ENCODE measurements at regions not wholly inside any gene's neighbourhood (a gene's known extent, or its start where the extent isn't known, plus 50 kb on each side); places are given as distances from the start of the nearest gene placed in this dataset.
"Not testable (repeated sequence)": the region's sequence is repeated elsewhere in the genome, so short reads cannot be mapped to it uniquely, and the experiment has no call there.

- DNase-seq (ENCODE audit: low read depth), result no peak
Measured at GRCh38 chr1:195686764-195687163, 921.5 kb downstream of the KCNT2 start.

- DNase-seq (ENCODE audit: low read depth), result no peak
Measured at GRCh38 chr1:195664628-195665027, 943.6 kb downstream of the KCNT2 start.

DNA sequence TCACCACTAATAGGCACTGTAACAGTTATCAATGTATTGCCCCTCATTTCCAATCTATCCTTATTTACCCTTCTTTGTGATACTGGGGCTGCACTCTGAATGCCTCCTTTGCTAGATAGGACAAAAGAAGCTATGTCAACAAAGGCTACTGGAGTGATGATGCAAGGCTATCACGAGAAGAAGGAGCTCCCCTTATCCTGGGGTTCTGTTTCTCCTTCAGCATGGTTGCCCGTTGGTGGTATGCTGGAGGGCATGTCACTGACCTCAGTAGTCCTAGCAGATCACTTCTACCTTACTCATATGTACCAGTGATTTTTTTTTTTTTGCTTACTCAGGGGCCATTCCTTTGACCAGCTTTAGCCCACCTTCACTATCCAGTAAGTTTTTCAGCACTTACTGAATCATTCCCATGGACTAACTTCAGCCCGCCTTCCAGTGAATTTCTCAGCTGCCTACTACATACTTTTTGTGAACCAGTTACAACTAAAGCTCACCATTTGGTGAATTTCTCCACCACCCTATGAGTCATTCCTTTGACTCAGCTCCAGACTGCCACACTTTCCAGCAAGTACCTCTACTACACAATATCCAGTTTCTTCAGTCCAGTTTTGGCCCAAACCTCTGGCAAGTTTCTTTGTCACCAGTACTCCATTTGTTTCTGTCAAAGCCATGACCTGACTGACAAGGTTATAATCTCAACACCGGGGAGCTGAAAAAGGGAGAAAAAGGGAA, 944.5 kb downstream of the KCNT2 start:
- DNase-seq (ENCODE audit: low read depth), result no peak

DNA sequence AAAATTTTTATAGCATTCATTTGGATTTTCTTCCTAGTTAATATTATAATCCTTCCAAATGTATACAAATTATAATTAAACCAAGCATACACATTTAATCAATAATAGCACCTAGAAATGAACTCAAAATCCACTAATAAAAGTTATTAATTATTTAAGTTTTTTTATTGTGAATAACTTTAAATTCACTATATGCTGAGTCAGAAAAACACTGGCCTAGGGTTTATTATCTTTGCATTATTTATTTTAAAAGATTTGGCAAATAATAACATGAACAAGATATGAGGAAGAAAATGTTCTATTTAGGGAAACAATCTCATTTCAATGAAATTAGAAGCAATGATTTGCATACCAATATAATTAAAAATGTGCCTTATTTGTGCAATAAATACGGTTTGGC, 951.5 kb downstream of the KCNT2 start:
- DNase-seq (ENCODE audit: low read depth), result no peak

GRCh38 chr1:195648875-195649274, 959.4 kb downstream of the KCNT2 start:
- not testable (repeated sequence) for DNase-seq (ENCODE audit: low read depth)

DNA sequence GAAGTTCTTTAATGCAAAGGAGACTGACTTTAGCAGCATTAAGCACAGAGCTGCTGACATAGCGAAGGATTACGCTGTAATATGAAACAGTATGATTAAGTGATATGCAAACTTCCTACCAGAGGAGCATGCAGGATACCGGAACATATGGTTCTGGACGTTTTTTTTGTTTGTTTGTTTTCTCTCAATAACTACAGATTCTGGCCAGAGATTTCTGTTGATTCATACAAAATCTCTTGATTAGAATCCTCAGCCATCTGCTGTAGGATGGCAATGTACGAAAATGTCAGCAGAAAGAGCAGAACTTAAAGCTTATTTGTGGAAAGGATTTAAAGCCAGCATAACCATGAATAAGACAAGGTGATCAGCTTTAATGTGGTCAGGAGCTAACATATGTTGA, 970.7 kb downstream of the KCNT2 start:
- DNase-seq (ENCODE audit: low read depth), result no peak

DNA sequence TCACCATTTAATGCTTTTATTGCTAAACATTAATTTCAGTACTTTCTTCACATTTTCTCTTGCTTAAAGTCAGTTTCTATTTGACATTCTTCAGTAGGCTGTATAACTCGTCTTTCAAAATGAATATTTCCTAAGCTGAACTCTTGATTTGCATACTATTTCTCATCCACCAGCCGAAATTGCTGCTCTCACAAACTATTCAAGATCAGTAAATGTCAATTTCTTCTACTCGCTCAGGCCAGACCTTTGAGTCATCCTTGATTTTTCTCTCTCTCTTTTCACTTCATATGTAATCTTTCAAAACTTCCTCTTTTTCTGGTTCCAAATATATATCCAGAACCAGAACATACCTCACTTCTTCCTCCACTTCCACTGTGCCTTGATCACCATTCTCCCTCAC, 990.0 kb downstream of the KCNT2 start:
- DNase-seq (ENCODE audit: low read depth), result no peak

DNA sequence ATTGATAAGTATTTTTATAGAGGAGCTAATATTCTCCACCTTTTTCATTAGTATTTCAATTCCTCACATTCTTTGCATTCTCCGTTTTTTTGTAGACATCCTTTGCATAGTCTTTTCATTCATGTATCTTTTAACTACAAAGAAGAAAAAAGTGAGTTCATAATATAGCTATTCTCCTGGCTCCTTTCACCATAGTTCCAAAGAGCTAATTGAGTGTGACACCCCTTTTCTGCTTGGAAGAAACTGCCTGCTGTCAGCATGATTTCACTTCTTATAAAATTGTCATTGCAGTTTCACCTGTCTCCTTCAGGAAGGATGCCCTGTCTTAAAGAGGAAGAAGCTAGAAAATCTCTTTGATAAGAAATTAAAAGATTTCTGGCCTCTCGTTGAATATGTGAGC, 991.1 kb downstream of the KCNT2 start:
- DNase-seq (ENCODE audit: low read depth), result no peak

GRCh38 chr1:195608883-195609282, 999.4 kb downstream of the KCNT2 start:
- no peak for DNase-seq (ENCODE audit: low read depth)

GRCh38 chr1:195606483-195606882, 1001.8 kb downstream of the KCNT2 start:
- no peak for DNase-seq (ENCODE audit: low read depth)

GRCh38 chr1:195604287-195604686, 1004.0 kb downstream of the KCNT2 start:
- no peak for DNase-seq (ENCODE audit: low read depth)

DNA sequence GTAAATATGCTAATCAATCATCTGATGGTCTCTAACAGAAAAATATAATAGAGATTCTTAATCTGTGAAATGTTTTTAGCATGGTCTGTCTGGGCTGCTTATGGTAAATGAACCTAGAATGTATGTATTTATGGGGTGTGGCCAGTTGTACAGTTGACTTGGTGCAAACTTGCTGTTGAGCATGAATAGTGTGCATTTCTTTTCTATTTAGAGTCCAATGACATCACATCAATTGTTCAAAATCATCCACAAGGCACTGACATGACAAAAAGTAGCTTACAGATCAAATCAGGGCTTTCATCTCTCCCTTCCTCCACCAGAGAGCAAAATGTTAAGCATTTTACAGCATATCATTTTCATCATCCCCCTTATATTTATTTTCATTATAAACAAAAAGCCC, 1010.3 kb downstream of the KCNT2 start:
- DNase-seq (ENCODE audit: low read depth), result no peak

DNA sequence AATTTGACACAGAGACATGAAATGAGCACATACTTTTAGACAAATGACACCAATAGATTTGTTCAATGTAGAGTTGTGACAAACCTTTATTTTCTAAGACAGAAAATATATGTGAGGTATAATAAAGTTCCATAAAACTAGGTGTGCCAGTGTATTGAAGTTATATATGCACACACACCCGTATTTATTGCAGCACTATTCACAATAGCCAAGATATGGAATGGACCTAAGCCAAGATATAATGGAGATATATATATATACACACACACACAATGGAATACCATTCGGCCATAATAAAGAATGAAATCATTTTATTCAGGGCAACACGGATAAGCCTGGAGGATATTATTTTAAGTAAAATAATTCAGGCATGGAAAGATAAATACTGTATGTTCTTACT, 1013.5 kb downstream of the KCNT2 start:
- DNase-seq (ENCODE audit: low read depth), result no peak

DNA sequence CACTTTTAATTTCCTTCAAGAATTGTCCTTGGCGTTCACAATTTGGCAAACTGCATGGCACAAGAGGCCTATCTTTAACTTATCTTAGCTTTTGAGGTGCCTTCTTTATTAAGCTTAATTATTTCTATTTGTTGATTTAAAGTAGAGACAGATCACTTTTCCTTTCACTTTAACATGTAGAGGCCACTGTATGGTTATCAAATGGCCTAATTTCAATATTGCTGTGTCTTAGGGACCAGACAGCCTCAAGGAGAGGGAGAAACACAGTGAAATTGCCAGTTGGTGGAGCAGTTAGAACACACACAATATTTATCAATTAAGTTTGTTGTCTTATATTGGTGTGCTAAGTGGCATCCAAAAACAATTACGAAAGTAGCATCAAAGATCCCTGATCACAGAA, 1013.9 kb downstream of the KCNT2 start:
- no peak for DNase-seq (ENCODE audit: low read depth)

GRCh38 chr1:195591917-195592672, 1016.1 kb downstream of the KCNT2 start:
- no peak for DNase-seq (ENCODE audit: low read depth)

GRCh38 chr1:195590649-195591048, 1017.6 kb downstream of the KCNT2 start:
- DNase-seq (ENCODE audit: low read depth), result no peak

GRCh38 chr1:195584870-195585624, 1023.2 kb downstream of the KCNT2 start:
- no peak for DNase-seq (ENCODE audit: low read depth)

DNA sequence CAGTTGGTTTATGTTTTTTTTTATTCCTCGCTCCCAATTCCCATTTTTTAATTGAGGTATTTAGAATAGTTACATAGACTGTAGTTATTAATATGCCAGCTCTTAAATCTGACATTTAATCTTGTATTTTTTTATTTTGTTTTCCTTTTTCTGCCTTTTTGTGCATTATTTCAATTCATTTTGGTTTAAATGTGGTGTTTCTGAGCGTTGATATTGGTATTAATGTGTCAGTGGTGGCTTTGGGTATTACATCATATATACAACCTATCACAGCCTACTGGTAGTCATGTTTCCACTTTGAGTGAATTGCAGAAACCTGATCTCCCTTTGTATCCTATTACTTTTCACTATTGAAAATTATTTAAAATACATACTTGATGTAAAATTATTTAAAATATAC, 1027.3 kb downstream of the KCNT2 start:
- no peak for DNase-seq (ENCODE audit: low read depth)

DNA sequence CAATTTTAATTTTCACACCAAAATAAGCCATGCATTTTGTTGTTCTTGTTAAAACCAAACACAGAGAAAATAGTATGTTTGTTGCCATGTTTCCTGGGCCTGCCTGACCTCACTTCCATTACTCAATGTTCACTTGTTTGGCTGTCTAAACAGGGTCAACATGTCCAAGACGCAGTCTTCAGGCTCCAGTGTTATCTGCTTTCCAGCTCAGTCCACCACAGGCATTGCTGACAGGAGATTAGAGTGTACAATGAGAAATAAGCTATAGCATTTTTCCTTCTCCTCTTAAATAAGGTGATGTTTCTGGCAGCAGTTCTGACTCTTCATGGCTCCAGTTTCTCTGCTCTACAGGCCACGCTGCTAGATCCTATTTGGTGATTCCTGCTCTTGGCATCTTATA, 1030.5 kb downstream of the KCNT2 start:
- no peak for DNase-seq (ENCODE audit: low read depth)

GRCh38 chr1:195576641-195577040, 1031.6 kb downstream of the KCNT2 start:
- no peak for DNase-seq (ENCODE audit: low read depth)

- no peak for DNase-seq (ENCODE audit: low read depth)
Measured at GRCh38 chr1:195574511-195574910, 1033.7 kb downstream of the KCNT2 start.

- no peak for DNase-seq (ENCODE audit: low read depth)
Measured at GRCh38 chr1:195569934-195570333, 1038.3 kb downstream of the KCNT2 start.

DNA sequence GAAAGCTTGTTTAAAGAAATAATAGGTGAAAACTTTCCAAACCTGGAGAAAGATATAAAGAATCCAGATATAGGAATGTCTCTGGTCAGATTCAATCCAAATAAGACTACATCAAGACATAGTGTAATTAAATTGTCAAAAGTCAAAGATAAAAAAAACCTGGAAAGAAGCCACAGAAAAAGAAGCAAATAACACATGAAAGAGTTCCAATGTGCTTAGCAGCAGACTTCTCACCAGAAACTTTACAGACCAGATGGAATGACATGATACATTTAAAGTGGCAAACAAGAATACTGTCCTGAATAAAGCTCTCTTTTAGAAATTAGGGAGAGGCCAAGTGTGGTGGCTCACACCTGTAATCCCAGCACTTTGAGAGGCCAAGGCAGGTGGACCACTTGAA, 1039.9 kb downstream of the KCNT2 start:
- DNase-seq (ENCODE audit: low read depth), result no peak
